HepG2 (cell line): ENCODE measurements at regions not wholly inside any gene's neighbourhood (a gene's known extent, or its start where the extent isn't known, plus 50 kb on each side); places are given as distances from the start of the nearest gene placed in this dataset.

ENCODE experiments used
- ATAC-seq: fragments of 200-7000 bp; cut with Tn5 transposase; 3 replicates; pipeline ENCODE4 v1.9.1; 2020; ENCODE audit warnings: mild to moderate bottlenecking, moderate library complexity
- BruUV-seq: library from RNA; stranded (reverse); fragments of 400-500 nt; replicated peaks from 2 replicates; lab custom pipeline; 2021; lab: Mats Ljungman, UMichigan
- CTCF ChIA-PET: fragments of 300-600 bp; formaldehyde crosslinking; extraction: SDS; loops from one replicate; lab custom pipeline; 2021; ENCODE audit warnings: low total read pairs, inconsistent platforms, low intra/inter-chr PET ratio; lab: Yijun Ruan, JAX
- POLR2A ChIA-PET: fragments of 350-600 bp; sonication (Branson Sonifier 250); formaldehyde crosslinking; loops from one replicate; lab custom pipeline; 2020; ENCODE audit warnings: antibody characterized with exemption, inconsistent platforms; lab: Yijun Ruan, JAX
- DNase-seq: peaks from one replicate; pipeline ENCODE4 v3.0.0-alpha.2; 2015; ENCODE audit warnings: low spot score
- FAIRE-seq: peaks from 3 replicates; lab custom pipeline; 2011; peaks lifted over from hg19 to GRCh38; lab: Jason Lieb, UNC
- H2AFZ ChIP-seq: one replicate; pipeline ENCODE4 v1.6.1; 2011; ENCODE audit warnings: low read length, inconsistent platforms
- H3K27ac ChIP-seq: fragments of 300-600 bp; 3 replicates; pipeline ENCODE4 v1.8.0; 2011; ENCODE audit warnings: mixed run types, mild to moderate bottlenecking, mixed read lengths, low read length, inconsistent platforms; ENCODE audit not compliant: insufficient read depth; ENCODE audit errors: extremely low read length
- H3K27me3 ChIP-seq, 2 experiments: fragments of 200-600 bp in 1 of 2; 2 replicates in 1 of 2; 3 replicates in 1 of 2; pipeline versions ENCODE4 v1.6.0 to v1.8.0; 2011; ENCODE audit warnings: low read length in 2 of 2, mild to moderate bottlenecking in 2 of 2, moderate library complexity in 2 of 2, inconsistent platforms in 1 of 2; ENCODE audit not compliant: insufficient read depth in 2 of 2, control insufficient read depth in 1 of 2
- H3K36me3 ChIP-seq, 2 experiments: fragments of 200-600 bp in 1 of 2; replicated peaks in 1 of 2; 2 replicates in 1 of 2; 3 replicates in 1 of 2; pipeline versions ENCODE4 v1.5.1 to v1.8.0; 2011; ENCODE audit warnings: low read length in 2 of 2, inconsistent platforms in 1 of 2; ENCODE audit not compliant: insufficient read depth in 2 of 2, control insufficient read depth in 1 of 2
- H3K4me1 ChIP-seq: 2 replicates; pipeline ENCODE4 v1.5.1; 2012; ENCODE audit warnings: low read length, inconsistent platforms; ENCODE audit not compliant: insufficient read depth
- H3K4me2 ChIP-seq: 2 replicates; pipeline ENCODE4 v1.6.0; 2011; ENCODE audit warnings: low read depth, low read length, inconsistent platforms
- H3K4me3 ChIP-seq, 3 experiments: fragments of 200-600 bp in 1 of 3; sonication (generic), shearing (Covaris generic) in 1 of 3; replicated peaks in 1 of 3; 2 replicates each; pipeline ENCODE4 v1.5.1; 2011 to 2016; ENCODE audit warnings: low read length in 3 of 3, inconsistent platforms in 2 of 3, low read depth in 2 of 3, mild to moderate bottlenecking in 2 of 3, control low read depth in 1 of 3, mixed read lengths in 1 of 3; ENCODE audit not compliant: insufficient read depth in 1 of 3
- H3K79me2 ChIP-seq: one replicate; pipeline ENCODE4 v1.6.1; 2011; ENCODE audit warnings: low read length, inconsistent platforms; ENCODE audit not compliant: insufficient read depth
- H3K9ac ChIP-seq: 2 replicates; pipeline ENCODE4 v1.6.0; 2011; ENCODE audit warnings: mild to moderate bottlenecking, low read depth, low read length, inconsistent platforms; ENCODE audit not compliant: insufficient read depth
- H3K9me3 ChIP-seq: 2 replicates; pipeline ENCODE4 v1.5.1; 2012; ENCODE audit warnings: mild to moderate bottlenecking, low read length
- H4K20me1 ChIP-seq: 2 replicates; pipeline ENCODE4 v1.6.0; 2011; ENCODE audit warnings: inconsistent platforms, mild to moderate bottlenecking, low read length, moderate library complexity; ENCODE audit not compliant: insufficient read depth
- CREBL2 ChIP-seq: sonication (generic); formaldehyde crosslinking; IDR thresholded peaks from 2 replicates; pipeline ENCODE4 v1.8.1; 2023; ENCODE audit warnings: missing genetic modification reagents, mild to moderate bottlenecking, borderline replicate concordance
- HDAC1 ChIP-seq: sonication (generic); formaldehyde crosslinking; IDR thresholded peaks from 2 replicates; pipeline ENCODE4 v1.5.1; 2020; ENCODE audit warnings: mild to moderate bottlenecking, missing genetic modification reagents
- HMGA1 ChIP-seq: sonication (generic); formaldehyde crosslinking; conservative IDR thresholded peaks from 2 replicates; pipeline ENCODE4 v1.4.0; 2020; ENCODE audit warnings: missing genetic modification reagents
- MAFK ChIP-seq, 2 experiments: IDR thresholded peaks in 1 of 2; conservative IDR thresholded peaks in 1 of 2; 2 replicates each; pipeline ENCODE4 v1.6.1; 2011; ENCODE audit warnings: improper control_type of control experiment in 2 of 2, low read length in 2 of 2
- PRMT3 ChIP-seq: sonication (generic); formaldehyde crosslinking; IDR thresholded peaks from 2 replicates; pipeline ENCODE4 v1.8.1; 2022; ENCODE audit warnings: low read depth, mild to moderate bottlenecking, moderate library complexity, missing genetic modification reagents, borderline replicate concordance
- SKI ChIP-seq: fragments of 450-650 bp; IDR thresholded peaks from one replicate; pipeline ENCODE4 v1.6.1; 2018; ENCODE audit warnings: mild to moderate bottlenecking; ENCODE audit not compliant: partially characterized antibody
- YEATS4 ChIP-seq: sonication (generic); formaldehyde crosslinking; IDR thresholded peaks from 2 replicates; pipeline ENCODE4 v1.4.0; 2020; ENCODE audit warnings: missing genetic modification reagents, borderline replicate concordance
- ZNF224 ChIP-seq: sonication (generic); formaldehyde crosslinking; IDR thresholded peaks from 2 replicates; pipeline ENCODE4 v1.5.0; 2020; ENCODE audit warnings: mild to moderate bottlenecking, missing genetic modification reagents
- ZNF468 ChIP-seq: sonication (generic); formaldehyde crosslinking; IDR thresholded peaks from 2 replicates; pipeline ENCODE4 v1.8.0; 2022; ENCODE audit warnings: mild to moderate bottlenecking, moderate library complexity, missing genetic modification reagents
- ZNF496 ChIP-seq: sonication (generic); formaldehyde crosslinking; IDR thresholded peaks from 2 replicates; pipeline ENCODE4 v1.8.1; 2023; ENCODE audit warnings: mild to moderate bottlenecking, moderate library complexity, missing genetic modification reagents; ENCODE audit not compliant: insufficient replicate concordance
- ZNF710 ChIP-seq: sonication (generic); formaldehyde crosslinking; IDR thresholded peaks from 2 replicates; pipeline ENCODE4 v1.5.0; 2020; ENCODE audit warnings: mild to moderate bottlenecking, missing genetic modification reagents, borderline replicate concordance
- WGBS: methylation state at CpG from one replicate; pipeline ENCODE4 v1.1.6; 2017; ENCODE audit warnings: low lambda C conversion rate; 5-methylcytosine and 5-hydroxymethylcytosine counted together
- in situ Hi-C: cut with HindIII; loops from 2 replicates; pipeline ENCODE4 v1.10.0; 2017; ENCODE audit warnings: low pct_unique_long_range_greater_than_20kb; ENCODE audit not compliant: extremely low pct_ligation_motif_present
- intact Hi-C: fragments of 100-400 bp; cut with micrococcal nuclease; formaldehyde crosslinking; loops from one replicate; pipeline ENCODE4 v1.10.0; 2022; ENCODE audit not compliant: unreplicated experiment
- TF ChIP-seq, protein P1 (sequence below): sonication (generic); formaldehyde crosslinking; IDR thresholded peaks from 2 replicates; pipeline ENCODE4 v1.5.0; 2020; ENCODE audit warnings: missing genetic modification reagents, mild to moderate bottlenecking, borderline replicate concordance
- TF ChIP-seq, protein P2 (sequence below): fragments of 450-650 bp; IDR thresholded peaks from 2 replicates; pipeline ENCODE4 v1.6.1; 2017; ENCODE audit warnings: mild to moderate bottlenecking

DNA sequence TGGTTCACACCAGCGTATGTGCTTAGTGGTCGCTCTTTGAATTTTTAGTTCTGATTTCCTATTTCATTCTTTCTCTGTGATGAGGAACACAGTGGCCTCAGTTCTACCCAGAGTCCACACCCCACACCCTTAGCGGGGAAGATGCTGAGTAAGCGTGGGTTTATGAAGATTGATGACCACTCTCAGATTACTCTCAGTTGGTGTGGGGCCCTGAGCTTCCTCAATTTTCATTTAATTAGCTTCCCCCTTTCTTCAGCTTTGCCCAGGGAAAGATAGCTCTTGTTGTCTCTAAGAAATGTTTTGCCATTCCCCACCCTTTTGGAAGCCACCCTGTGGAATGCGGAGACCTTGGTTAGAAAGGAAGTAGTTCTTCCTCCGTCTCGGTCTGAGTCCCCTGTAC, 299.9 kb upstream of the PROX1 start:
- FAIRE-seq = no peak
- Histone ChIP-seq H3K36me3 (no peaks in the 10 kb centered on the region), H3K9ac (no peak overlapping the region), H3K79me2 (no peaks in the 10 kb centered on the region), H2AFZ (no peak overlapping the region), H3K4me3 (no peak overlapping the region), H3K27ac (no peak overlapping the region), H3K4me2 (no peak overlapping the region), H3K27me3 (no peaks in the 10 kb centered on the region), H4K20me1 (no peaks in the 10 kb centered on the region), H3K4me1 (peaks cover 37% of the 10 kb centered on the region), H3K9me3 (no peaks in the 10 kb centered on the region)
- BruUV-seq = no TSS peak
- ATAC-seq = no peak
- no peak for DNase-seq
- intact Hi-C loops = no loop called here
- 73% methylated on average over 7 of the region's 7 CpGs for WGBS
- POLR2A ChIA-PET = interaction anchor here (1.3 kb wide), 1 partner anchor 103 kb away, joined by 3 read pairs; no protein-coding TSS in a partner anchor
- peak in 1 of 2 experiments; percentile 38; a peak in 2 of 4 replicates for TF ChIP-seq MAFK (conservative IDR thresholded peaks at IDR 0.05 in 1 of 2, IDR thresholded peaks at IDR 0.05 in 1 of 2; ENCODE audit: low read length in 2 of 2)
- TF ChIP-seq, protein P1, sequence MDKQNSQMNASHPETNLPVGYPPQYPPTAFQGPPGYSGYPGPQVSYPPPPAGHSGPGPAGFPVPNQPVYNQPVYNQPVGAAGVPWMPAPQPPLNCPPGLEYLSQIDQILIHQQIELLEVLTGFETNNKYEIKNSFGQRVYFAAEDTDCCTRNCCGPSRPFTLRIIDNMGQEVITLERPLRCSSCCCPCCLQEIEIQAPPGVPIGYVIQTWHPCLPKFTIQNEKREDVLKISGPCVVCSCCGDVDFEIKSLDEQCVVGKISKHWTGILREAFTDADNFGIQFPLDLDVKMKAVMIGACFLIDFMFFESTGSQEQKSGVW (CRISPR knock-in tag) = no peak
- CTCF ChIA-PET = no interaction called here
- in situ Hi-C loops = no loop called here

DNA sequence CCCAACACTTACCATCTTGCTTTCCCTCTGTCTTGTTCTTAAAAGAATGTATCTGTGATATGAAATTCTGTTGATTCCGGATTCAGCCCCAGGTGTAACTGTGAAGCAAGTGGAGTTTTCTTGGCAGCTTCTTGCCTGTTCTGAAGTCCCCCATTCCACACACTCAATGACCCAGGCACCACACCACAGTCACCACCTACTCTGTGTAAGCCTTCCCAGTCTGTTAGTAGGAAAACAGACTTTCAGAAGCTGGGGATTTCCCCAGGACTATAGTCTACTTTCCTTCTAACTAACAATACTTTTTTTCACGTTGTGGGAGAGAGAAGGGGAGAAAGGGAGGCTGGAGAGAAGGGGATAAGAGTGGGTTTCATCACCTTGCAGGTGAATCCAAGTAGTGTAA, 299.1 kb upstream of the PROX1 start:
- DNase-seq (no peak), FAIRE-seq (no peak), ATAC-seq (no peak)
- Histone ChIP-seq H3K27me3 (no peaks in the 10 kb centered on the region), H3K4me3 (no peak overlapping the region), H3K36me3 (no peaks in the 10 kb centered on the region), H3K79me2 (no peaks in the 10 kb centered on the region), H3K4me2 (no peak overlapping the region), H3K4me1 (peaks cover 38% of the 10 kb centered on the region), H3K9me3 (no peaks in the 10 kb centered on the region), H2AFZ (no peak overlapping the region), H3K27ac (no peak overlapping the region), H4K20me1 (no peaks in the 10 kb centered on the region), H3K9ac (no peak overlapping the region)
- BruUV-seq = no TSS peak
- intact Hi-C loops (no loop called here), in situ Hi-C loops (no loop called here)
- WGBS = 24% methylated on average over 2 of the region's 2 CpGs
- POLR2A ChIA-PET = interaction anchor here (1.3 kb wide), 1 partner anchor 102 kb away, joined by 3 read pairs; no protein-coding TSS in a partner anchor
- CTCF ChIA-PET = no interaction called here
- TF ChIP-seq HDAC1 (CRISPR knock-in tag) (no peak), ZNF224 (CRISPR knock-in tag) (no peak), ZNF710 (CRISPR knock-in tag) (no peak), ZNF468 (CRISPR knock-in tag) (no peak), CREBL2 (CRISPR knock-in tag) (no peak), ZNF496 (CRISPR knock-in tag) (no peak), YEATS4 (CRISPR knock-in tag) (no peak), HMGA1 (no peak), SKI (no peak), PRMT3 (CRISPR knock-in tag) (no peak)
- TF ChIP-seq, protein P2, sequence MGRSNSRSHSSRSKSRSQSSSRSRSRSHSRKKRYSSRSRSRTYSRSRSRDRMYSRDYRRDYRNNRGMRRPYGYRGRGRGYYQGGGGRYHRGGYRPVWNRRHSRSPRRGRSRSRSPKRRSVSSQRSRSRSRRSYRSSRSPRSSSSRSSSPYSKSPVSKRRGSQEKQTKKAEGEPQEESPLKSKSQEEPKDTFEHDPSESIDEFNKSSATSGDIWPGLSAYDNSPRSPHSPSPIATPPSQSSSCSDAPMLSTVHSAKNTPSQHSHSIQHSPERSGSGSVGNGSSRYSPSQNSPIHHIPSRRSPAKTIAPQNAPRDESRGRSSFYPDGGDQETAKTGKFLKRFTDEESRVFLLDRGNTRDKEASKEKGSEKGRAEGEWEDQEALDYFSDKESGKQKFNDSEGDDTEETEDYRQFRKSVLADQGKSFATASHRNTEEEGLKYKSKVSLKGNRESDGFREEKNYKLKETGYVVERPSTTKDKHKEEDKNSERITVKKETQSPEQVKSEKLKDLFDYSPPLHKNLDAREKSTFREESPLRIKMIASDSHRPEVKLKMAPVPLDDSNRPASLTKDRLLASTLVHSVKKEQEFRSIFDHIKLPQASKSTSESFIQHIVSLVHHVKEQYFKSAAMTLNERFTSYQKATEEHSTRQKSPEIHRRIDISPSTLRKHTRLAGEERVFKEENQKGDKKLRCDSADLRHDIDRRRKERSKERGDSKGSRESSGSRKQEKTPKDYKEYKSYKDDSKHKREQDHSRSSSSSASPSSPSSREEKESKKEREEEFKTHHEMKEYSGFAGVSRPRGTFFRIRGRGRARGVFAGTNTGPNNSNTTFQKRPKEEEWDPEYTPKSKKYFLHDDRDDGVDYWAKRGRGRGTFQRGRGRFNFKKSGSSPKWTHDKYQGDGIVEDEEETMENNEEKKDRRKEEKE = no peak
